Cerebellar cortex (tissue), 1 donor: ENCODE measurements at regions not wholly inside any gene's neighbourhood (a gene's known extent, or its start where the extent isn't known, plus 50 kb on each side); places are given as distances from the start of the nearest gene placed in this dataset.
"Not testable (repeated sequence)": the region's sequence is repeated elsewhere in the genome, so short reads cannot be mapped to it uniquely, and the experiment has no call there.

Source experiments
- DNase-seq: peaks from one replicate; pipeline ENCODE4 v3.0.0-alpha.2; 2015; ENCODE audit warnings: low spot score

- peak; percentile 79 for DNase-seq
Observed at GRCh38 chrX:155819966-155820491, 61.1 kb upstream of the VAMP7 start.

- no peak for DNase-seq
Observed at GRCh38 chrX:155819525-155819924, 61.6 kb upstream of the VAMP7 start.

GRCh38 chrX:155814391-155814790 is 66.8 kb upstream of the VAMP7 start:
- not testable (repeated sequence) for DNase-seq

GRCh38 chrX:155779831-155780230 is 101.3 kb upstream of the VAMP7 start:
- no peak for DNase-seq

GRCh38 chrX:155778844-155779553 is 102.1 kb upstream of the VAMP7 start:
- no peak for DNase-seq

GRCh38 chrX:155774387-155774786 is 106.8 kb upstream of the VAMP7 start:
- DNase-seq = no peak

GRCh38 chrX:155767876-155768769 is 113.0 kb upstream of the VAMP7 start:
- DNase-seq = peak; percentile 78

GRCh38 chrX:155767051-155767875 is 113.9 kb upstream of the VAMP7 start:
- DNase-seq = peak; percentile 85

- peak; percentile 1 for DNase-seq
Observed at GRCh38 chrX:155766321-155766720, 114.8 kb upstream of the VAMP7 start.

GRCh38 chrX:155761185-155761584 is 120.0 kb upstream of the VAMP7 start:
- no peak for DNase-seq

GRCh38 chrX:155757046-155757759 is 123.9 kb upstream of the VAMP7 start:
- no peak for DNase-seq

- DNase-seq = no peak
Observed at GRCh38 chrX:155755706-155756337, 125.3 kb upstream of the VAMP7 start.

GRCh38 chrX:155751131-155751530 is 130.0 kb upstream of the VAMP7 start:
- DNase-seq = no peak

GRCh38 chrX:155747520-155747919 is 133.6 kb upstream of the VAMP7 start:
- DNase-seq = no peak

GRCh38 chrX:155745792-155746191 is 133.0 kb upstream of the TMLHE start:
- no peak for DNase-seq

GRCh38 chrX:155744534-155744933 is 131.8 kb upstream of the TMLHE start:
- no peak for DNase-seq

GRCh38 chrX:155728335-155728734 is 115.6 kb upstream of the TMLHE start:
- DNase-seq = not testable (repeated sequence)

GRCh38 chrX:155718972-155719586 is 106.3 kb upstream of the TMLHE start:
- DNase-seq = peak; percentile 71

GRCh38 chrX:155715141-155715540 is 102.4 kb upstream of the TMLHE start:
- no peak for DNase-seq

GRCh38 chrX:155695419-155695818 is 82.7 kb upstream of the TMLHE start:
- no peak for DNase-seq
